HFFc6 (cell line): ENCODE measurements at regions not wholly inside any gene's neighbourhood (a gene's known extent, or its start where the extent isn't known, plus 50 kb on each side); places are given as distances from the start of the nearest gene placed in this dataset.
A peak's percentile ranks its signal among the peaks of the same experiment; 100 is the strongest.

ENCODE experiments used
- DNase-seq: peaks from one replicate; pipeline ENCODE4 v3.0.0-alpha.2; 2018
- H3K27ac Mint-ChIP-seq: 2 replicates; pipeline ENCODE4 v1.8.0; 2020; ENCODE audit warnings: mild to moderate bottlenecking, mixed read lengths
- H3K27me3 Mint-ChIP-seq: 2 replicates; pipeline ENCODE4 v1.8.0; 2021; ENCODE audit warnings: mild to moderate bottlenecking, moderate library complexity, mixed read lengths; ENCODE audit not compliant: insufficient read depth
- H3K36me3 Mint-ChIP-seq: 2 replicates; pipeline ENCODE4 v1.8.0; 2021; ENCODE audit warnings: low read depth, mixed read lengths
- H3K4me1 Mint-ChIP-seq: 2 replicates; pipeline ENCODE4 v1.8.0; 2020; ENCODE audit warnings: low read depth, mixed read lengths
- H3K4me3 Mint-ChIP-seq: 2 replicates; pipeline ENCODE4 v1.8.0; 2020; ENCODE audit warnings: mild to moderate bottlenecking, moderate library complexity, mixed read lengths
- H3K9me3 Mint-ChIP-seq: 2 replicates; pipeline ENCODE4 v1.8.0; 2020; ENCODE audit warnings: mild to moderate bottlenecking, mixed read lengths
- CTCF ChIP-seq: fragments of 200-600 bp; sonication (generic); IDR thresholded peaks from 2 replicates; pipeline ENCODE4 v1.5.0; 2021; ENCODE audit warnings: antibody characterized with exemption, mild to moderate bottlenecking

GRCh38 chr14:60589442-60589841, 59.8 kb downstream of the SIX1 start:
- H3K27me3 Mint-ChIP-seq, result no peaks in the 10 kb centered on the region; the same call in 1 of the 2 replicates
- no peak for DNase-seq
- no peaks in the 10 kb centered on the region for H3K9me3 Mint-ChIP-seq
- TF ChIP-seq CTCF, result no peak
- no peaks in the 10 kb centered on the region for H3K36me3 Mint-ChIP-seq
- no peak overlapping the region for H3K27ac Mint-ChIP-seq
- H3K4me3 Mint-ChIP-seq, result no peak overlapping the region
- peaks cover 6% of the 10 kb centered on the region for H3K4me1 Mint-ChIP-seq

- H3K36me3 Mint-ChIP-seq, result no peaks in the 10 kb centered on the region
- peak; percentile 15 for DNase-seq
- no peak for TF ChIP-seq CTCF
- H3K4me1 Mint-ChIP-seq, result peaks cover 6% of the 10 kb centered on the region
- no peaks in the 10 kb centered on the region for H3K9me3 Mint-ChIP-seq
- H3K27ac Mint-ChIP-seq, result no peak overlapping the region
- H3K27me3 Mint-ChIP-seq, result no peaks in the 10 kb centered on the region; the same call in 1 of the 2 replicates
- no peak overlapping the region for H3K4me3 Mint-ChIP-seq
Measured at GRCh38 chr14:60590991-60591414, 58.3 kb downstream of the SIX1 start.
